ENCODE measurements at regions not wholly inside any gene's neighbourhood (a gene's known extent, or its start where the extent isn't known, plus 50 kb on each side); places are given as distances from the start of the nearest gene placed in this dataset.

GRCh38 chr13:33931397-33932311 lies 113.7 kb downstream of the RFC3 start:
- Histone ChIP-seq H2BK5ac (ENCODE audit: low read length) (no peak overlapping the region), H2BK120ac (ENCODE audit: low read depth, low read length) (no peak overlapping the region), H3K14ac (ENCODE audit: low read length) (no peak overlapping the region), H3K79me1 (ENCODE audit: low read depth, low read length) (no peaks in the 10 kb centered on the region), H3K36me3 (replicated peaks in 1 of 2; ENCODE audit: control insufficient read depth in 2 of 2, insufficient read depth in 2 of 2, low read length in 2 of 2) (no peaks in the 10 kb centered on the region), H3K27me3 (ENCODE audit: control insufficient read depth in 3 of 3, insufficient read depth in 3 of 3, low read depth in 1 of 3, low read length in 3 of 3) (no peaks in the 10 kb centered on the region), H3K23ac (ENCODE audit: low read depth, low read length, poor library complexity) (no peak overlapping the region), H2BK15ac (ENCODE audit: low read length) (no peak overlapping the region), H2AK5ac (ENCODE audit: low read depth, low read length) (no peak overlapping the region), H3K9ac (ENCODE audit: low read depth, low read length, poor library complexity) (no peak overlapping the region), H2AFZ (ENCODE audit: low read length) (no peak overlapping the region), H3K4me1 (ENCODE audit: control insufficient read depth in 2 of 2, insufficient read depth in 1 of 2, low read depth in 1 of 2, low read length in 2 of 2) (peaks cover 2 to 12% of the 10 kb centered on the region in 2 donors), H4K91ac (ENCODE audit: low read depth, low read length, poor library complexity) (no peak overlapping the region), H3K18ac (ENCODE audit: low read length) (no peak overlapping the region), H3K9me3 (replicated peaks in 1 of 2; ENCODE audit: control insufficient read depth in 2 of 2, insufficient read depth in 1 of 2, low read depth in 1 of 2, low read length in 2 of 2) (no peaks in the 10 kb centered on the region), H2BK12ac (ENCODE audit: low read length) (no peak overlapping the region), H4K8ac (ENCODE audit: low read depth, low read length) (no peak overlapping the region), H3K27ac (replicated peaks; ENCODE audit: low read length) (no peak overlapping the region), H3K4me2 (ENCODE audit: insufficient read depth, low read length, poor library complexity, severe bottlenecking) (no peak overlapping the region), H3K4me3 (ENCODE audit: low read length in 2 of 2) (no peak overlapping the region), H3K4ac (ENCODE audit: low read length) (no peak overlapping the region)
- DNase-seq (ENCODE audit: low spot score), result peak; percentile 39
- no CpG with 5 or more reads among the region's 5 CpGs for WGBS, 2 donors (ENCODE audit: extremely low coverage in 2 of 2, insufficient read length in 2 of 2, insufficient replicate concordance in 1 of 2)

DNA sequence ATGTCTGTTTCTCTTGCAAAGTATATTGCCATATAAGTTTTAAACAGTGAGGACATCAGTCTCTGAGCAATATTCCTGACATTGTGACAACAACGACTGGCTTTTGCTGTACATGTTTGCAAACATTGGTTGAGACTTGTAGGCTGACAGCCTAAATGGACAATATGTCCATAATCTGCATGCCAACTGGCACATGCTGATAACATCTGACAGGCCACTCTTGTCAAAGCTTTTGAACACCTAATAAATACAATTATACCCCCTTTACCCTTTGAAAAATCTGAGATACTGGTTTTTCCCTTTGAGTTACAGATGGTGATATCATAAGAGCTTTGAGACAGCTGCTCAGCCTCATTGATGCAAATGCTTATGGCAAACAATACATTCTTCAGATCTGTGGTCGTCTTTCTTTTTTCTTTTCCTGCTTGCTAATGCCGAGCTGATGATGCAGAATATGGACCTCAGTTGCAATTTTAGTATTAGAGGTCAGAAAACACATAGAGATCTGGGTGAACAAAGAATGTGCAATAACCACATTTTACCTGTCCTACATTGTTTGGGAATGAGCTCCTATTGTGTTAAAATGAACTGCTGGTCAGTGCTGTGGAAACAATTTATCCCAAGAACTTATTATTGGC lies 114.9 kb downstream of the RFC3 start:
- Histone ChIP-seq H2BK5ac (ENCODE audit: low read length) (no peak overlapping the region), H3K23ac (ENCODE audit: low read depth, low read length, poor library complexity) (no peak overlapping the region), H3K27ac (replicated peaks; ENCODE audit: low read length) (no peak overlapping the region), H4K8ac (ENCODE audit: low read depth, low read length) (no peak overlapping the region), H3K18ac (ENCODE audit: low read length) (no peak overlapping the region), H3K9ac (ENCODE audit: low read depth, low read length, poor library complexity) (no peak overlapping the region), H2AFZ (ENCODE audit: low read length) (no peak overlapping the region), H3K14ac (ENCODE audit: low read length) (no peak overlapping the region), H3K4me1 (ENCODE audit: control insufficient read depth in 2 of 2, insufficient read depth in 1 of 2, low read depth in 1 of 2, low read length in 2 of 2) (peaks cover 5 to 17% of the 10 kb centered on the region in 2 donors), H2BK12ac (ENCODE audit: low read length) (no peak overlapping the region), H4K91ac (ENCODE audit: low read depth, low read length, poor library complexity) (no peak overlapping the region), H2BK120ac (ENCODE audit: low read depth, low read length) (no peak overlapping the region), H3K79me1 (ENCODE audit: low read depth, low read length) (no peaks in the 10 kb centered on the region), H2AK5ac (ENCODE audit: low read depth, low read length) (no peak overlapping the region), H2BK15ac (ENCODE audit: low read length) (no peak overlapping the region), H3K9me3 (replicated peaks in 1 of 2; ENCODE audit: control insufficient read depth in 2 of 2, insufficient read depth in 1 of 2, low read depth in 1 of 2, low read length in 2 of 2) (no peaks in the 10 kb centered on the region), H3K36me3 (replicated peaks in 1 of 2; ENCODE audit: control insufficient read depth in 2 of 2, insufficient read depth in 2 of 2, low read length in 2 of 2) (no peaks in the 10 kb centered on the region), H3K4me3 (ENCODE audit: low read length in 2 of 2) (no peak overlapping the region), H3K4me2 (ENCODE audit: insufficient read depth, low read length, poor library complexity, severe bottlenecking) (no peak overlapping the region), H3K27me3 (ENCODE audit: control insufficient read depth in 3 of 3, insufficient read depth in 3 of 3, low read depth in 1 of 3, low read length in 3 of 3) (no peaks in the 10 kb centered on the region), H3K4ac (ENCODE audit: low read length) (no peak overlapping the region)
- no CpG with 5 or more reads among the region's 3 CpGs for WGBS, 2 donors (ENCODE audit: extremely low coverage in 2 of 2, insufficient read length in 2 of 2, insufficient replicate concordance in 1 of 2)
- DNase-seq (ENCODE audit: low spot score), result no peak

GRCh38 chr13:33933810-33934209 lies 115.9 kb downstream of the RFC3 start:
- Histone ChIP-seq H3K4me1 (ENCODE audit: control insufficient read depth in 2 of 2, insufficient read depth in 1 of 2, low read depth in 1 of 2, low read length in 2 of 2) (peaks cover 6 to 17% of the 10 kb centered on the region in 2 donors), H3K27me3 (ENCODE audit: control insufficient read depth in 3 of 3, insufficient read depth in 3 of 3, low read depth in 1 of 3, low read length in 3 of 3) (no peaks in the 10 kb centered on the region), H3K4ac (ENCODE audit: low read length) (no peak overlapping the region), H2BK120ac (ENCODE audit: low read depth, low read length) (no peak overlapping the region), H3K4me2 (ENCODE audit: insufficient read depth, low read length, poor library complexity, severe bottlenecking) (no peak overlapping the region), H3K4me3 (ENCODE audit: low read length in 2 of 2) (no peak overlapping the region), H3K14ac (ENCODE audit: low read length) (no peak overlapping the region), H2BK12ac (ENCODE audit: low read length) (no peak overlapping the region), H3K27ac (replicated peaks; ENCODE audit: low read length) (no peak overlapping the region), H3K79me1 (ENCODE audit: low read depth, low read length) (no peaks in the 10 kb centered on the region), H3K9me3 (replicated peaks in 1 of 2; ENCODE audit: control insufficient read depth in 2 of 2, insufficient read depth in 1 of 2, low read depth in 1 of 2, low read length in 2 of 2) (no peaks in the 10 kb centered on the region), H2BK5ac (ENCODE audit: low read length) (no peak overlapping the region), H3K36me3 (replicated peaks in 1 of 2; ENCODE audit: control insufficient read depth in 2 of 2, insufficient read depth in 2 of 2, low read length in 2 of 2) (no peaks in the 10 kb centered on the region), H3K9ac (ENCODE audit: low read depth, low read length, poor library complexity) (no peak overlapping the region), H4K91ac (ENCODE audit: low read depth, low read length, poor library complexity) (no peak overlapping the region), H4K8ac (ENCODE audit: low read depth, low read length) (no peak overlapping the region), H3K23ac (ENCODE audit: low read depth, low read length, poor library complexity) (no peak overlapping the region), H2BK15ac (ENCODE audit: low read length) (no peak overlapping the region), H3K18ac (ENCODE audit: low read length) (no peak overlapping the region), H2AFZ (ENCODE audit: low read length) (no peak overlapping the region), H2AK5ac (ENCODE audit: low read depth, low read length) (no peak overlapping the region)
- WGBS, 2 donors (ENCODE audit: extremely low coverage in 2 of 2, insufficient read length in 2 of 2, insufficient replicate concordance in 1 of 2), result 100% methylated on average over 1 of the region's 3 CpGs; no CpG with 5 or more reads in 1 of the 2 donors
- no peak for DNase-seq (ENCODE audit: low spot score)

- H3K4ac ChIP-seq (ENCODE audit: low read length), result no peak overlapping the region
- no peak overlapping the region for H2AK5ac ChIP-seq (ENCODE audit: low read depth, low read length)
- no peak overlapping the region for H3K27ac ChIP-seq (replicated peaks; ENCODE audit: low read length)
- H3K27me3 ChIP-seq (ENCODE audit: control insufficient read depth in 3 of 3, insufficient read depth in 3 of 3, low read depth in 1 of 3, low read length in 3 of 3), result no peaks in the 10 kb centered on the region
- H3K4me2 ChIP-seq (ENCODE audit: insufficient read depth, low read length, poor library complexity, severe bottlenecking), result no peak overlapping the region
- no peak for DNase-seq (ENCODE audit: low spot score)
- H2BK5ac ChIP-seq (ENCODE audit: low read length), result no peak overlapping the region
- no peak overlapping the region for H2BK120ac ChIP-seq (ENCODE audit: low read depth, low read length)
- no peak overlapping the region for H2BK15ac ChIP-seq (ENCODE audit: low read length)
- no peak overlapping the region for H4K8ac ChIP-seq (ENCODE audit: low read depth, low read length)
- no peak overlapping the region for H2AFZ ChIP-seq (ENCODE audit: low read length)
- no CpG with 5 or more reads among the region's 2 CpGs for WGBS, 2 donors (ENCODE audit: extremely low coverage in 2 of 2, insufficient read length in 2 of 2, insufficient replicate concordance in 1 of 2)
- peaks cover 3% of the 10 kb centered on the region in 2 donors for H3K9me3 ChIP-seq (replicated peaks in 1 of 2; ENCODE audit: control insufficient read depth in 2 of 2, insufficient read depth in 1 of 2, low read depth in 1 of 2, low read length in 2 of 2)
- no peak overlapping the region for H3K14ac ChIP-seq (ENCODE audit: low read length)
- no peak overlapping the region for H3K9ac ChIP-seq (ENCODE audit: low read depth, low read length, poor library complexity)
- H3K4me1 ChIP-seq (ENCODE audit: control insufficient read depth in 2 of 2, insufficient read depth in 1 of 2, low read depth in 1 of 2, low read length in 2 of 2), result peaks cover 6 to 17% of the 10 kb centered on the region in 2 donors
- peaks cover 2% of the 10 kb centered on the region for H3K79me1 ChIP-seq (ENCODE audit: low read depth, low read length)
- H3K18ac ChIP-seq (ENCODE audit: low read length), result no peak overlapping the region
- H3K36me3 ChIP-seq (replicated peaks in 1 of 2; ENCODE audit: control insufficient read depth in 2 of 2, insufficient read depth in 2 of 2, low read length in 2 of 2), result peaks cover 0 to 2% of the 10 kb centered on the region in 2 donors
- no peak overlapping the region for H3K4me3 ChIP-seq (ENCODE audit: low read length in 2 of 2)
- H3K23ac ChIP-seq (ENCODE audit: low read depth, low read length, poor library complexity), result no peak overlapping the region
- no peak overlapping the region for H4K91ac ChIP-seq (ENCODE audit: low read depth, low read length, poor library complexity)
- H2BK12ac ChIP-seq (ENCODE audit: low read length), result no peak overlapping the region
Observed at GRCh38 chr13:33934343-33934742, 116.4 kb downstream of the RFC3 start.

All from neuronal stem cell (in vitro differentiated cells).